Mesenchymal stem cell (in vitro differentiated cells and primary cell): ENCODE measurements at regions not wholly inside any gene's neighbourhood (a gene's known extent, or its start where the extent isn't known, plus 50 kb on each side); places are given as distances from the start of the nearest gene placed in this dataset.

Experiments used
- DNase-seq: peaks from one replicate; pipeline ENCODE4 v3.0.0-alpha.2; 2013
- H2AFZ ChIP-seq: one replicate; pipeline ENCODE4 v1.6.1; 2013; ENCODE audit warnings: low read depth, mild to moderate bottlenecking, control low read depth, inconsistent platforms, low read length, moderate library complexity
- H2AK5ac ChIP-seq: 2 replicates; pipeline ENCODE4 v1.6.1; 2013; ENCODE audit warnings: low read length, moderate library complexity, mild to moderate bottlenecking, inconsistent platforms; ENCODE audit not compliant: severe bottlenecking
- H2BK120ac ChIP-seq: one replicate; pipeline ENCODE4 v1.6.1; 2013; ENCODE audit warnings: low read depth, mild to moderate bottlenecking, inconsistent platforms, low read length, moderate library complexity
- H2BK12ac ChIP-seq, 2 experiments: one replicate each; pipeline ENCODE4 v1.6.1; 2013; ENCODE audit warnings: inconsistent platforms in 2 of 2, low read length in 2 of 2, mild to moderate bottlenecking in 2 of 2, moderate library complexity in 2 of 2, control low read depth in 1 of 2
- H2BK15ac ChIP-seq: one replicate; pipeline ENCODE4 v1.6.1; 2013; ENCODE audit warnings: mild to moderate bottlenecking, low read depth, inconsistent platforms; ENCODE audit not compliant: poor library complexity, severe bottlenecking
- H2BK5ac ChIP-seq: 2 replicates; pipeline ENCODE4 v1.6.1; 2013; ENCODE audit warnings: low read depth, mild to moderate bottlenecking, low read length, control low read depth, inconsistent platforms; ENCODE audit not compliant: poor library complexity, severe bottlenecking
- H3K14ac ChIP-seq, 2 experiments: one replicate each; pipeline ENCODE4 v1.6.1; 2013; ENCODE audit warnings: inconsistent platforms in 2 of 2, low read length in 2 of 2, control low read depth in 1 of 2, mild to moderate bottlenecking in 1 of 2, moderate library complexity in 1 of 2
- H3K18ac ChIP-seq, 2 experiments: one replicate each; pipeline ENCODE4 v1.6.1; 2013; ENCODE audit warnings: inconsistent platforms in 2 of 2, low read length in 2 of 2, control low read depth in 1 of 2, low read depth in 1 of 2, mild to moderate bottlenecking in 1 of 2
- H3K23ac ChIP-seq, 2 experiments: one replicate each; pipeline ENCODE4 v1.6.1; 2013; ENCODE audit warnings: inconsistent platforms in 2 of 2, low read length in 2 of 2, mild to moderate bottlenecking in 2 of 2, moderate library complexity in 2 of 2, control low read depth in 1 of 2
- H3K27ac ChIP-seq: 2 replicates; pipeline ENCODE4 v1.5.1; 2013; ENCODE audit warnings: mild to moderate bottlenecking, moderate library complexity, low read length, control low read depth, inconsistent platforms; ENCODE audit not compliant: poor library complexity, severe bottlenecking
- H3K27me3 ChIP-seq, 2 experiments: 2 replicates each; pipeline versions ENCODE4 v1.6.1 to v1.7.0; 2013; ENCODE audit warnings: low read length in 2 of 2, mild to moderate bottlenecking in 2 of 2, moderate library complexity in 2 of 2, control low read depth in 1 of 2, inconsistent platforms in 1 of 2; ENCODE audit not compliant: control insufficient read depth in 1 of 2, insufficient read depth in 1 of 2
- H3K36me3 ChIP-seq, 2 experiments: 2 replicates each; pipeline versions ENCODE4 v1.6.1 to v1.7.0; 2013; ENCODE audit warnings: low read length in 2 of 2, control low read depth in 1 of 2, inconsistent platforms in 1 of 2, low read depth in 1 of 2, mild to moderate bottlenecking in 1 of 2; ENCODE audit not compliant: insufficient read depth in 2 of 2, control insufficient read depth in 1 of 2
- H3K4ac ChIP-seq, 2 experiments: one replicate each; pipeline ENCODE4 v1.6.1; 2013; ENCODE audit warnings: inconsistent platforms in 2 of 2, low read length in 2 of 2, mild to moderate bottlenecking in 2 of 2, moderate library complexity in 2 of 2, control low read depth in 1 of 2, low read depth in 1 of 2
- H3K4me1 ChIP-seq: 2 replicates; pipeline ENCODE4 v1.6.1; 2013; ENCODE audit warnings: low read depth, low read length, control low read depth; ENCODE audit not compliant: control insufficient read depth, insufficient read depth
- H3K4me2 ChIP-seq: 2 replicates; pipeline ENCODE4 v1.6.1; 2013; ENCODE audit warnings: low read length, mild to moderate bottlenecking, inconsistent platforms; ENCODE audit not compliant: poor library complexity, severe bottlenecking
- H3K4me3 ChIP-seq, 2 experiments: 2 replicates each; pipeline versions ENCODE4 v1.5.1 to v1.7.0; 2013; ENCODE audit warnings: low read length in 2 of 2, mild to moderate bottlenecking in 2 of 2, control low read depth in 1 of 2, low read depth in 1 of 2; ENCODE audit not compliant: insufficient read depth in 1 of 2
- H3K79me1 ChIP-seq: replicated peaks from 2 replicates; pipeline ENCODE4 v1.6.1; 2013; ENCODE audit warnings: mild to moderate bottlenecking, control low read depth, low read length, inconsistent platforms; ENCODE audit not compliant: poor library complexity, severe bottlenecking
- H3K9ac ChIP-seq: 2 replicates; pipeline ENCODE4 v1.7.0; 2013; ENCODE audit warnings: mild to moderate bottlenecking, low read length, moderate library complexity
- H3K9me3 ChIP-seq: 2 replicates; pipeline ENCODE4 v1.7.0; 2013; ENCODE audit warnings: mild to moderate bottlenecking, low read length; ENCODE audit not compliant: control insufficient read depth
- H4K8ac ChIP-seq: one replicate; pipeline ENCODE4 v1.6.1; 2013; ENCODE audit warnings: inconsistent platforms, mild to moderate bottlenecking, low read length, moderate library complexity
- H4K91ac ChIP-seq: one replicate; pipeline ENCODE4 v1.6.1; 2013; ENCODE audit warnings: mild to moderate bottlenecking, low read length, inconsistent platforms
- WGBS: methylation state at CpG from one replicate; pipeline ENCODE4 v1.1.7; 2013; ENCODE audit warnings: mixed read lengths; 5-methylcytosine and 5-hydroxymethylcytosine counted together

DNA sequence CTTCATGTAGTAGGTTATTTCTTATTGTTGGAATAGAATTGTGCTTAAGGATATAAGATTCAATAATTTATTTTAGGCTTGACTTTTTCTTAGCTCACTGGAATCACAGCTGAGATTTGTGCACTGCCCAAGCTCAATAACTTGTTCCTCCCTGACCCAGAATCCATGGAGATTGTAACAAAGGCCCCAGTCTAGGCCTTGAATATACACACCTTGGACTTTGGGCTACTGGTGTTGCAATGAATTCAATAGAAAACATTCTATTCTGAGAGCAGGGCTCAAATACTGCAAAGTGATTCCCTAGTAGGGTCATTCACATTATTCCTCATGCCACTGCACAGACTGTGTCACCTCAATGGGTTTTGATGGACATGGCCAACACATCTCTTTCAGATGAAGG is 352.4 kb downstream of the GALC start:
- H3K36me3 ChIP-seq, result no peaks in the 10 kb centered on the region
- H2BK5ac ChIP-seq, result no peak overlapping the region
- no peak overlapping the region for H2BK15ac ChIP-seq
- H3K4me3 ChIP-seq, result no peak overlapping the region
- H3K4ac ChIP-seq, result no peak overlapping the region
- no peak overlapping the region for H3K14ac ChIP-seq
- H3K18ac ChIP-seq, result no peak overlapping the region
- H3K9me3 ChIP-seq, result no peaks in the 10 kb centered on the region
- no peaks in the 10 kb centered on the region for H3K79me1 ChIP-seq
- H2BK120ac ChIP-seq, result no peak overlapping the region
- no peak overlapping the region for H3K27ac ChIP-seq
- DNase-seq, result no peak
- H2BK12ac ChIP-seq, result no peak overlapping the region
- no peak overlapping the region for H3K4me2 ChIP-seq
- H3K9ac ChIP-seq, result no peak overlapping the region
- no peaks in the 10 kb centered on the region for H3K4me1 ChIP-seq
- no peak overlapping the region for H3K23ac ChIP-seq
- H2AFZ ChIP-seq, result no peak overlapping the region
- H4K8ac ChIP-seq, result no peak overlapping the region
- no peak overlapping the region for H4K91ac ChIP-seq
- H3K27me3 ChIP-seq, result no peaks in the 10 kb centered on the region
- no peak overlapping the region for H2AK5ac ChIP-seq

DNA sequence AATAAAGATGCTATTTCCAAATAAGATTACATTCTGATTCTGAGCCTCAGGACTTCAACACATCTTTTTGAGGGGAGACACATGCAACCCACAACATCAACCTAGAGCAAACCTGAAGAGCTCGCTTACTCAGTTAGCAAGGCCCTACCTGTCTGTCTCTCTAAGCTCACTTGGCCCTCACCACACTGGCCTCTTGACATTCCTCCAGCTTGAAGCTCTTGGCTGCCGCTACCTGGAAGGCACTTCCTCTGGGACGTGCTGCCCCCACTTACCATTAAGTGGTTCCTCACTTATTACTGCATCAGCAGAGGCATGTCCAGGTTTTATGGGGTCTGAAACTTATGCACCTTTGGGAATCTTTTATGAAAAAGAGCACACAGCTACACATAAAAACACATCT is 354.8 kb downstream of the GALC start:
- Histone ChIP-seq H3K4me2 (no peak overlapping the region), H2BK120ac (no peak overlapping the region)
- 92% methylated on average over 3 of the region's 3 CpGs for WGBS

DNA sequence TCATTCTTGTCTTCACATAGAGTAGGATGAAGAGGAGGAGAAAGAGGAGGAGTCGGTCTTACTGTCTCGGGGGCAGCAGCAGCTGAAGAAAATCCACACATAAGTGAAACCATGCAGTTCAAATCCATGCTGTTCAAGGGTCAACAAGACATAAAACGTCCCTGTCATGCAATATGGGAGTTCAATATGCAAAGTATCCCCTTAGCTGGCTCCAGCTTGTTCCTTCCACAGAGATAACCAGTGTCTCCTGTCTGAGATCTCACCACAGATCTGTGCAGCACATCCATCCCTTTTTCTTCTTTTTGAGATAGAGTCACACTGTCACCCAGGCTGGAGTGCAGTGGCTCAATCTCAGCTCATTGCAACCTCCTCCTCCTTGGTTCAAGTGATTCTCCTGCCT is 357.5 kb downstream of the GALC start:
- no peak for DNase-seq
- peak overlapping the region; percentile 79 for H3K9ac ChIP-seq
- H3K4me2 ChIP-seq, result no peak overlapping the region
- no peaks in the 10 kb centered on the region for H3K9me3 ChIP-seq
- H4K8ac ChIP-seq, result no peak overlapping the region
- H2AK5ac ChIP-seq, result no peak overlapping the region
- H2BK120ac ChIP-seq, result no peak overlapping the region
- H3K27ac ChIP-seq, result no peak overlapping the region
- no peak overlapping the region for H3K4ac ChIP-seq
- no peak overlapping the region for H3K23ac ChIP-seq
- H3K27me3 ChIP-seq, result no peaks in the 10 kb centered on the region
- no peak overlapping the region for H2AFZ ChIP-seq
- H3K79me1 ChIP-seq, result no peaks in the 10 kb centered on the region
- H3K4me3 ChIP-seq, result no peak overlapping the region
- H3K18ac ChIP-seq, result no peak overlapping the region
- no peak overlapping the region for H2BK5ac ChIP-seq
- no peaks in the 10 kb centered on the region for H3K4me1 ChIP-seq
- H2BK15ac ChIP-seq, result no peak overlapping the region
- H2BK12ac ChIP-seq, result no peak overlapping the region
- no peaks in the 10 kb centered on the region for H3K36me3 ChIP-seq
- H3K14ac ChIP-seq, result no peak overlapping the region
- no peak overlapping the region for H4K91ac ChIP-seq
- 62% methylated on average over 3 of the region's 3 CpGs for WGBS

More for the DNA sequence above, 354.8 kb downstream of the GALC start:
- Histone ChIP-seq H2BK12ac (no peak overlapping the region), H3K23ac (no peak overlapping the region), H2AK5ac (no peak overlapping the region), H2BK15ac (peak overlapping the region; percentile 74), H3K9me3 (no peaks in the 10 kb centered on the region), H2AFZ (no peak overlapping the region), H3K27ac (no peak overlapping the region), H3K14ac (no peak overlapping the region), H4K91ac (no peak overlapping the region), H3K79me1 (no peaks in the 10 kb centered on the region), H3K4ac (no peak overlapping the region), H3K4me1 (no peaks in the 10 kb centered on the region), H3K27me3 (no peaks in the 10 kb centered on the region), H3K4me3 (no peak overlapping the region), H2BK5ac (no peak overlapping the region), H3K36me3 (no peaks in the 10 kb centered on the region), H4K8ac (no peak overlapping the region), H3K9ac (no peak overlapping the region), H3K18ac (no peak overlapping the region)
- DNase-seq, result no peak

DNA sequence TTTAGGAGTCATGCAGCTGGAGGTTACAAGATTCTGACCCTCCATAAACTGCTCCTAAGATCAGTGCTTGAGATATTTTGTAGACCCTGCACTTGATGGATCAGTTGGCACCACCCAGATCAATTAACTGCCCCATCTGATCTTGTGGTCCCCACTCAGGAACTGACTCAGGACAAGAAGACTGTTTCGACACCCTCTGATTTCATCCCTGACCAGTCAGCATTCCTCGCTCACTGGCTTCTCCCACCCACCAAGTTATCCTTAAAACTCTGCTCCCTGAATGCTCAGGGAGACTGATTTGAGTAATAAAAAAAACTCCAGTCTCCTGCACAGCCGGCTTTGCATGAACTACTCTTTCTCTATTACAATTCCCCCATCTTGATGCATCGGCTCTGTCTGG is 360.2 kb downstream of the GALC start:
- Histone ChIP-seq H2BK15ac (no peak overlapping the region), H2AK5ac (no peak overlapping the region), H3K4me3 (no peak overlapping the region), H3K27ac (no peak overlapping the region), H2BK5ac (no peak overlapping the region), H3K23ac (no peak overlapping the region), H2AFZ (no peak overlapping the region), H3K4ac (no peak overlapping the region), H4K8ac (no peak overlapping the region), H3K79me1 (no peaks in the 10 kb centered on the region), H3K36me3 (no peaks in the 10 kb centered on the region), H4K91ac (no peak overlapping the region), H2BK120ac (no peak overlapping the region), H3K4me2 (no peak overlapping the region), H3K18ac (no peak overlapping the region), H3K9ac (peak overlapping the region; percentile 45), H2BK12ac (no peak overlapping the region), H3K4me1 (no peaks in the 10 kb centered on the region), H3K9me3 (no peaks in the 10 kb centered on the region), H3K27me3 (no peaks in the 10 kb centered on the region), H3K14ac (no peak overlapping the region)
- DNase-seq, result peak; percentile 52
- WGBS, result 90% methylated on average over 4 of the region's 4 CpGs
